ENCODE measurements at regions not wholly inside any gene's neighbourhood (a gene's known extent, or its start where the extent isn't known, plus 50 kb on each side); places are given as distances from the start of the nearest gene placed in this dataset.

GRCh38 chr14:104371031-104371430, 208.5 kb upstream of the C14orf180 start:
- DNase-seq (ENCODE audit: low read depth), result no peak

GRCh38 chr14:104371917-104372316, 207.6 kb upstream of the C14orf180 start:
- DNase-seq (ENCODE audit: low read depth), result no peak

GRCh38 chr14:104372390-104373054, 207.0 kb upstream of the C14orf180 start:
- no peak for DNase-seq (ENCODE audit: low read depth)

GRCh38 chr14:104373055-104373854, 206.3 kb upstream of the C14orf180 start:
- DNase-seq (ENCODE audit: low read depth), result no peak

- no peak for DNase-seq (ENCODE audit: low read depth)
Measured at GRCh38 chr14:104373855-104374717, 205.5 kb upstream of the C14orf180 start.

GRCh38 chr14:104374718-104375080, 204.9 kb upstream of the C14orf180 start:
- DNase-seq (ENCODE audit: low read depth), result no peak

GRCh38 chr14:104375551-104376201, 203.9 kb upstream of the C14orf180 start:
- no peak for DNase-seq (ENCODE audit: low read depth)

- no peak for DNase-seq (ENCODE audit: low read depth)
Measured at GRCh38 chr14:104376202-104377140, 203.1 kb upstream of the C14orf180 start.

GRCh38 chr14:104377256-104377655, 202.3 kb upstream of the C14orf180 start:
- DNase-seq (ENCODE audit: low read depth), result no peak

- DNase-seq (ENCODE audit: low read depth), result no peak
Measured at GRCh38 chr14:104378698-104379113, 200.9 kb upstream of the C14orf180 start.

- no peak for DNase-seq (ENCODE audit: low read depth)
Measured at GRCh38 chr14:104382361-104383087, 197.0 kb upstream of the C14orf180 start.

- no peak for DNase-seq (ENCODE audit: low read depth)
Measured at GRCh38 chr14:104383088-104383995, 196.2 kb upstream of the C14orf180 start.

- DNase-seq (ENCODE audit: low read depth), result no peak
Measured at GRCh38 chr14:104383996-104384775, 195.4 kb upstream of the C14orf180 start.

- no peak for DNase-seq (ENCODE audit: low read depth)
Measured at GRCh38 chr14:104384776-104385071, 194.8 kb upstream of the C14orf180 start.

GRCh38 chr14:104385111-104385510, 194.5 kb upstream of the C14orf180 start:
- no peak for DNase-seq (ENCODE audit: low read depth)

- no peak for DNase-seq (ENCODE audit: low read depth)
Measured at GRCh38 chr14:104385531-104386101, 193.9 kb upstream of the C14orf180 start.

GRCh38 chr14:104386151-104386841, 193.3 kb upstream of the C14orf180 start:
- no peak for DNase-seq (ENCODE audit: low read depth)
